ENCODE measurements at regions not wholly inside any gene's neighbourhood (a gene's known extent, or its start where the extent isn't known, plus 50 kb on each side); places are given as distances from the start of the nearest gene placed in this dataset.
"Not testable (repeated sequence)": the region's sequence is repeated elsewhere in the genome, so short reads cannot be mapped to it uniquely, and the experiment has no call there.

DNA sequence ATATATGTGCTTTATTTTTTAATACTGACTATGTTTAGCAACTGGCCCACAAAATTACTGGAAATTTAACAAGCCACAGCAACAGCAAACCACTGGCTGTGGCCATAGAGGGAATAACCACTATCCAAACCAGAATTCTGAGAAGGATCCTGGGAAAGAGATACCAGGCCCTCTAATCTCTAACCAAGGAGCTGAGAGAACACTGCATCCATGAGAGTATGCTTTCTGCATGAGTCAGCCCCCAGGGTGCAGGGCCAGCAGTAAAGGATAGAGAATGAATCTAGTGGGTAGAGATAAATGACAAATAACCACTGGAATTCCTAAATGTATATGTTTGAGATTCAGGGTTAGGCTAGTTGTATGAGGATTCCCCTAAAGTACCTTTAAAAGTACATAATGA, 221.8 kb downstream of the KIT start:
- no peak for DNase-seq
- intact Hi-C loops (cut with DNase I) = no loop called here

GRCh38 chr4:54877006-54877405, 219.2 kb downstream of the KIT start:
- intact Hi-C loops (cut with DNase I) = no loop called here
- DNase-seq = no peak

- DNase-seq = no peak
- intact Hi-C loops (cut with DNase I) = no loop called here
Measured at GRCh38 chr4:54872261-54872660, 214.5 kb downstream of the KIT start.

GRCh38 chr4:54863571-54864255, 206.0 kb downstream of the KIT start:
- no peak for DNase-seq
- intact Hi-C loops (cut with DNase I) = no loop called here

GRCh38 chr4:54861201-54861600, 203.4 kb downstream of the KIT start:
- intact Hi-C loops (cut with DNase I) = no loop called here
- DNase-seq = no peak

DNA sequence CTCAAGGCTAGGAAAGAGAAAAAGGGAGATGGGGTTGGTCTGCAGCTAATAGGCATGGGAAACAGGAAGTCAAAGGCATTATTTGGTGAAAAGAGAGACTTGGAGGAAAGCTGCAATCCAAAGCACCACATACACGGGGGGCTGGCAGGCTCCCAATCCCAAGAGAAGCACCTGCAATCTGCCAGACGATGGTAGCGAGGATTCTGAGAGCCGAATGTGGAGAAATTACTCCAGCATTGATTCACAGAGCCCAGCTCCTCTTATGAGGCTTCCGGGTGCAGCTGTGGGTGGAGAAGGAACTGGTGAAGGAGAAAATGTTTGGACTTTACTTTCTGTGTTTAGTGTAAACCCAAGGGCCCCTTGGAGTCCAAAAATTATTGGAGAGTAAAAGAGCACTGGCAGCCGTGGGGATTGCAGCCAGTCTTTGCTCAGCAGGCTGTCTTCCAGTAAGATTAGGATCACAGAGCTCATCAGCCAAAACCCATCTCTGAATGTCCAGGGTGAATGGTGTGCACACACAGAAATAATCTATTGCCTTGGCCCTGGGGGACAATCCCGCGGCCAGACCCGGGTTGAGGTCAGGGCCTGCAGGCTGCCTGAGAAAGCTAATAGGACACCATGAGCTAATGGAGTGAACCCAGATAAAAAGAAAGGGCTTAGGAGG, 197.6 kb downstream of the KIT start:
- DNase-seq = no peak
- intact Hi-C loops (cut with DNase I) = no loop called here

DNA sequence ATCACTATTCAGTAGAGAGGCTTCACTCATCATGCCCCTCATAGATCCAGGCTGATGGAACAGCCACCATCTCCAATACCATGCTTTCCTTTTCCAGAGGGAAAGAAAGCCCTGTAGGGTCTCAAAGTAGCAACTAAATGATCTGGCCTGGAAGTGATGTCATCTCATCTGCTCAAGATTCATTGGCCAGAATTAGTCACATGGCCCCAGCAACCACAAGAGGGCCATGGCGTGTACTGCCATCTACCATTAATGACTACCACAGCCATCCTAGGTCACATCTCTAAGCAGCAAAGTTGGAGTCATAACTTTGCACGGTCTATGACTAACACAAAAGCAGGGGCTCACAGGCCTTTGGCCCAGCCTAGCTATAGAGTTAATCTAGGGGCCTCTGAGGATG, 194.8 kb downstream of the KIT start:
- intact Hi-C loops (cut with DNase I) = no loop called here
- no peak for DNase-seq

DNA sequence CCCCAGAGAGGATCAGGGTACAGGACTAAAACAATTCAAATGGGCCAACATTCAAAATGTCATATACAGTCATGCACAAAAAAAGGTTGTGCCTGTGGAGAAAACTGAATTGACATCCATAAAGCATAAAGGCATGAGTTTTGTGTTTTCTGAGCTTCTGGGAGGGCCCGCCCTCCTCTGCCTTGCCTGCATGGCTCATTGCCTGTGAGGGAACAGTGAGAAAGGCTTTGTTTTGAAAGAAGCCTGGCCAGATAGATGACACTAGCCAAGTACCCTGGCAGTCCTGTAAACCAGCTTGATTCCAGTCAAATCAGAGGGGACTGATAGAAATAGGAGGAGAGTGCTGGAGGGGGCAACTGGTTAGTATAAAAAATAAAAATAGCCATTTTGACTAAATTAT, 194.3 kb downstream of the KIT start:
- DNase-seq = peak in 35 of 42 donors; percentile 11 to 80 (median 49)

GRCh38 chr4:54844911-54845310, 187.2 kb downstream of the KIT start:
- intact Hi-C loops (cut with DNase I) = loop anchor here (10.0 kb wide), 1 partner anchor 190 kb away; the partner anchor contains the start of gene KIT
- DNase-seq = no peak

More for the DNA sequence above, 194.3 kb downstream of the KIT start:
- intact Hi-C loops (cut with DNase I) = no loop called here

- DNase-seq = no peak
- intact Hi-C loops (cut with DNase I) = loop anchor here (10.0 kb wide), 1 partner anchor 189 kb away; the partner anchor contains the start of gene KIT
Measured at GRCh38 chr4:54843946-54844345, 186.2 kb downstream of the KIT start.

DNA sequence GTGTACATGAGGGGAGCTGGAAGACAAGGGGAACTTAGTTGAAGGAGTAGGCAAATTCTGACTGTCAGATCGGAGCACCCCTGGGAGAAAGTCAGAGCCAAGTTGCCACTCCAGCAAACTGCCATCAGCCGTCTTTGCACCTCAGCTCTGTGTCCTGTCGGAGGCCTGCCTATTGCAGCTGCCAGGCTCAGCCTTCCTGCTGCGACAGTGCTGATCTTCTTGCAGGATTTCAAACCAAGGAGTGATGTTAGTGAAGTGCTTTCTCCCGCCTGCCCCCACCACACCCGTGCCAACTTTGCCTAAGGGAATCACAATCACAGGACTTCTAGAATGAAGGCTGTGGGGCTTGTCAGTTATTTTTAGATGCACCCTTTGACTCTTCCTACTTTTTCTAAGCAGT, 185.3 kb downstream of the KIT start:
- intact Hi-C loops (cut with DNase I) = loop anchor here (10.0 kb wide), 1 partner anchor 188 kb away; the partner anchor contains the start of gene KIT
- DNase-seq = peak in 1 of 42 donors; percentile 16

- DNase-seq = no peak
- intact Hi-C loops (cut with DNase I) = loop anchor here (10.0 kb wide), 1 partner anchor 188 kb away; the partner anchor contains the start of gene KIT
Measured at GRCh38 chr4:54842656-54843055, 184.9 kb downstream of the KIT start.

DNA sequence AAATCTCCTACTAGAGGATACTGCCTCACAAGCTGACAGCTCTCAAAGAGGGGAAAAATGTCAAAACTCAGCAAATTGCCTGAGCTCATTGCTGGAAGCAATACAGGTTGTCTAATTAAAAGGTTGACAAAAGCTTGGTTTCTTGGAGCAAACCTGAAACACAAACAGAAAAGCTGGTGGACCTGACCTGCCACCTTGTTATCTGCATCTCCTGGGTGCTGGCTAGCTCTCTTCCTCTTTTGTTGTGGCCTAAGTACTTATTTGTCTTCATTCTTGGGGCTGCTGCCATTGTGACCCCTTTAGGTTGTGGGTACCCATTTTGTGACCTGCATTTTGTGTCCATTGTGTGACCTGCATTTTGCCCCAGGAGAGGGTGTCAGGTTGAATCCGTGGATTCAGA, 184.5 kb downstream of the KIT start:
- DNase-seq = no peak
- intact Hi-C loops (cut with DNase I) = loop anchor here (10.0 kb wide), 1 partner anchor 187 kb away; the partner anchor contains the start of gene KIT

- peak in 39 of 42 donors; percentile 7 to 82 (median 49) for DNase-seq
- intact Hi-C loops (cut with DNase I) = loop anchor here (10.0 kb wide), 1 partner anchor 186 kb away; the partner anchor contains the start of gene KIT
Measured at GRCh38 chr4:54840992-54841768, 183.4 kb downstream of the KIT start.

DNA sequence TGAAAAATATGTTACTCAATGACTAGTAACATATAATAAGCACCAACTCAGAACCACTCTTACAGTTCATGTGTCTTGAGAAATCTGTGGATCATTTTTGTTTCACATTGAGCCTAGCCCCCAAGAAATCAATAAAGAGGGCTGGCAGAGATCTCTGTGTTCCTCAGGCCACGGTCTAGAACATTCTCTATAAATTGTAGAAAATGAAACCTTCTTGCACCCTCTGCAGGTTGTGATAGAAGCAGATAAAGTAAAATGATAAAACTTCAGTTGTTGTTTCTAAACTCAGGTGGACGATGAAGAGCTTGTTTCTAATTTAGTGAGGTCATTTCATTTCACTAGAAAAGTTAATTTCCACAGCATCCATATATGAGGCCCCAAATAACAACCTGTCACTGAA, 182.7 kb downstream of the KIT start:
- intact Hi-C loops (cut with DNase I) = loop anchor here (10.0 kb wide), 1 partner anchor 186 kb away; the partner anchor contains the start of gene KIT
- no peak for DNase-seq

DNA sequence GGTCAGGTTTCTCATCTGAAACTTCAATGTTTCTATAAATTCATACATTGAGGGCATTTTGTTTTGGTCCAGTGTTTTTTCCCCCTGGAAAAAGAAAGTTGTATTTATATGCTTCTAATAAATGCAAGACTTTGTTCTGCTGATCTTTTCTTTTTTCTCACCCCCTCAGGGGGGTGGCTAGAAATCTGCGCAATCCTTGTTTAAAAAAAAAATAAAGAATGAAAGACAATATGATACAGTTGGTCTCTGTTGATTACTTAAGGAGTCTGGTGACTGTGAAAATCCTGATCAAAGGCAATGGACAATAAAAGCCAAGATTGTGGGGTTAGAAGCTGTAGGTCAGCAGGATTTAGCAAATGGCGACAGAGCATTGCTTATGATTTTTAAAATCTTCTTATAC, 180.5 kb downstream of the KIT start:
- no peak for DNase-seq
- intact Hi-C loops (cut with DNase I) = no loop called here

DNA sequence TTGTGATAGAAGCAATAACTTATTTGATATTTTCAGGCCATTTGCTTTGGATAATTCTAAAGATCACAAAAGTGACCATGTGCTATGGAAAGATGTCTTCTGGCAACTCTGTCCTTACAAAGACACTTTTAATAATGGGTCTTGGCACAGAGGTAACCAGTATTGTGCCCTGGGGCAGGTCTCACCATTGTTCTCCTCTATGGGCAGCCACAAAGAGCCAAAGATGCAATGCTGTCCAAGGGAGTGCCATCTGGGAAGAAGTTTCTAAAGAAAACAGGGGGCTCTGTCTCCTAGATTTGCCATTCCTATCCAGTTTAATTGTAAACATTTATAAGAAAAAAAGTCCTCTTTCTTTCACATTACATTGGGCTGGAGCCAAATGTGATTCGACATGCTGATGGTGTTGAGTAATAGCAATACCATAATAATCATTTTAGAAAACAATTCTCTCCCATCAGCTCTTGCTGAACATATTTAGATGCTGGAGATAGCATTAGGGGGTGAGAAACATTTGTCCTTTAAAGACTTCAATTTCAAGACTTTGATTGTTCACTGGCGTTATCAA, 179.9 kb downstream of the KIT start:
- intact Hi-C loops (cut with DNase I) = no loop called here

DNA sequence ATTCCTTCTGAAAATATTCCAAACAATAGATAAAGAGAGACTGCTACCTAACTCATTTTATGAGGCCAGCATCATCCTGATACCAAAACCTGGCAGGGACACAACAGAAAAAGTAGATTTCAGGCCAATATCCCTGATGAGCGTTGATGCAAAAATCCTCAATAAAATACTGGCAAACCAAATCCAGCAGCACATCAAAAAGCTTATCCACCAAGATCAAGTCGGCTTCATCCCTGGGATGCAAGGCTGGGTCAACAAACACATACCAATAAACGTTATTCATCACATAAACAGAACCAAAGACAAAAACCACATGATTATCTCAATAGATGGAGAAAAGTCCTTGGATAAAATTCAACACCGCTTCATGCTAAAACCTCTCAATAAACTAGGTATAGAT, 170.6 kb downstream of the KIT start:
- DNase-seq; intact Hi-C loops (cut with DNase I): not testable (repeated sequence)

More for the DNA sequence above, 179.9 kb downstream of the KIT start:
- DNase-seq = no peak

GRCh38 chr4:54823616-54824015, 165.9 kb downstream of the KIT start:
- DNase-seq = no peak
- intact Hi-C loops (cut with DNase I) = no loop called here

Data from head of caudate nucleus (tissue), 42 donors.